ENCODE measurements at regions not wholly inside any gene's neighbourhood (a gene's known extent, or its start where the extent isn't known, plus 50 kb on each side); places are given as distances from the start of the nearest gene placed in this dataset.

DNA sequence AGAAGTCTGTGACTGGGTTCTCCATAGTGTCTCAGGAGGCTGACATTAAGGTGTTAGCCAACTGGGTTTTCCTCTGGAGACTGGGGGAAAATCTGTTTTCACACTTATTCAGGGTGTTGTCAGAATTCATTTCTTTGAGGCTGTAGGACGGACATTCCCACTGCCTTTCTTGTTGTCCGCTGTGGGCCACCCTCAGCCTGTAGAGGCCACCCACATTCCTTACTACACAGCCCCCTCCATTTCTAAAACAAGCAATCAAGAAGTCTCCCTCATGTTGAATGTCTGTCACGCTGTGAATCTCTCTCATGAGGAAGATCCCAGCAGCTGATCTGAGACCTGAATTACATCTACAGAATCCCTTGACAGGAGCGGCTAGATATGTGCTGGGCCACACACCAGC, 295.5 kb upstream of the RUNX1 start:
- no peak for DNase-seq (ENCODE audit: low read depth in 2 of 2)

DNA sequence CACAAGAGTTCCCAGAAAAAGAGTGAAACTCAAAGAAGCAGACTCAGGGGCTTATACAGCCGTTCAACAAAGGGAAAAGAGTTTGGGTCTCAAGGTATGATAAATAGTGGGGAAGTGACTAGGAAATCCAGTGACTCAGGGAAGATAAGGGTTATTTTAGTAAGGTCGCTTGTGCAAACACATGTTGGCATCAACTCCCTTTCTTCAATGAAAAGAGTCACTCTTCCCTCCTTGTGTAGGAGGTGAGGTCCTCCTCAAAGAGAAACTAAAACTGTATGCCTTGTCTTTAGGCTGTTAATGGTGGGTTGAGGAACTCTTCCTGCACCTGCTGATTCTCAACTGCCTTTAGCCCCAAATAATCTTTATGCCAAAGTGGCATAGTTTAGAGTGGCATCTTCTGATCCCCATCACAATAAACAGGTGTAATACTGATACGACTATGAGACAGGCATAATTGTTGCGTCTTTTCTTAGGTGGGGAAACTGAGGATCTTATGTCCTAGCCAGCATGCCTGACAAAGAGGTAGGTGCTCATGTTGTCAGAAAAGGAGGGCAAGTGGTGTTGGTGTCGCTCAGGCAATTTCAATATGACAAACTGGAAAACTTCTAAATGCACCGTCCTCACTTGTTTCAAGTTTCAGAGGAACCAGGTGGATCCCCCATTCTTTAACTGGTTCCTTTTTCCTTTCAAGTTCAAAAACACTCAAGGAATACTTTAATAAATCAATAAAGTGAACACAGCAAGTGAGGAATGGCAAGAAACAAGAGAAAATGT, 294.1 kb upstream of the RUNX1 start:
- no peak for DNase-seq (ENCODE audit: low read depth in 2 of 2)

DNA sequence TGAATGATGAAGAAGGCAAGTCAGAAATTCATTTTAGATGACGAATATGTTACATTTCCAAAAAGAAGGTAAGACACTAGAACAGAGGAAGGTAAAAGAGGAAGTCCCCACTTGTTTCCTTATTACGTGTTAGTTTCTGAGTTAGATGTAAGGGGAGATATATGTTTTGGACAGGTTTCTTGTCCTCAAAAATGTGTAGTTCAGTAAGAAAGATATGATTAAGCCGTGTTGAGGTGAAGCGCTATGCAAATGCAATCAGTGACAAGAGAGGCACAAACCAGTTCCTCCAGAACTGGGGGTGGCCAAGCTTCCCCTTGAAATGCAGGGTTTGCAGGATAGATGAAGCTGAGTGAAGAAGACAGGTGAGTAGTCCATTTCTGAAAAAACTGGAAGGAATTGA, 293.3 kb upstream of the RUNX1 start:
- no peak for DNase-seq (ENCODE audit: low read depth in 2 of 2)

DNA sequence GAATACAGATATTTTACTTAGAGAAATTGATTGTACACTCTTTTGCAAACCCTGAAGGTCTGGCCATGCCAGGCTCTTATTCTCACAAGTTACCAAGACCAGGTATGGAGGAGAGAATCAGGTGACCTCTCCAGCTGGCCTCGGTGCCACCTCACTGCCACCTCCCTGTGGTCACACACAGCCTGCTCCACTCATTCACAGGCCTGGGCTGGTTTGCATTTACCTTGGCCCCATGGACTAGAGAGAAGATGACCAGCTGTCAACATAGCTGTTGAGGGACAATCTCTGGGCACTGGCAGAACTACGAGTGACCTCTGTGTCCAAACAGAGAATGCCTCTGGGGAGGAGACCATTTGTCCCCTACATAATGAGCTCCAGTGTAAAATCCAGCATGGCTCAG, 291.2 kb upstream of the RUNX1 start:
- no peak for DNase-seq (ENCODE audit: low read depth in 2 of 2)

DNA sequence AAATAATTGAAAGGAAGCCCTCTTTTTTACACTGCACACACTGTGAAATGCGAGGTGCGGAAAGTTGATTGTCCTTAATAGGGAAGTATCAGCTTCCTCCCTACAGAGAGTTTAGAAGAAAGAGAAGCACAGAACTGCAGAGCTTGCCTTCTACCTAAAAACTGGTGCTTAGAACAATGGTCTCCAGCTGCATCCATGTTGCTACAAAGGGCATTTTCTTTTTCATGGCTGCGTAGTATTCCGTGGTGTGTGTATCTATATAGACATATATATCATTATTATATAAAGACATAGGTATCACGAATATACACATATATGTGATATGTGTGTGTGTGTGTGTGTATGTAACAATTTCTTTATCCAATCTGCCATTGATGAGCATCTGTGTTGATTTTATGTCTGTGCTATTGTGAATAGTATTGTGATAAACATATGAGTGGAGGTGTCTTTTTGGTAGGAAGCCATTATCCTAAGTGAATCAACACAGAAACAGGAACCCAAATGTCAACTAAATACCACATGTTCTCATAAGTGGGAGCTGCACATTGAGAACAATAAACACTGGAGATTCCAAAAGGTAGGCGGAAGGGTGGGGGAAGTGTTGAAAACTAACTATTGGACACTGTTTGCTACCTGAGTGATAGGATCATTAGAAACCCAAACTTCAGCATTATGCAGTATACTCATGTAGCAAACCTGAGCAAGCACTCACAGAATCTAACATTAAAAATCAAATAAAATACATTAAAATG, 290.0 kb upstream of the RUNX1 start:
- DNase-seq (ENCODE audit: low read depth in 2 of 2): no peak

DNA sequence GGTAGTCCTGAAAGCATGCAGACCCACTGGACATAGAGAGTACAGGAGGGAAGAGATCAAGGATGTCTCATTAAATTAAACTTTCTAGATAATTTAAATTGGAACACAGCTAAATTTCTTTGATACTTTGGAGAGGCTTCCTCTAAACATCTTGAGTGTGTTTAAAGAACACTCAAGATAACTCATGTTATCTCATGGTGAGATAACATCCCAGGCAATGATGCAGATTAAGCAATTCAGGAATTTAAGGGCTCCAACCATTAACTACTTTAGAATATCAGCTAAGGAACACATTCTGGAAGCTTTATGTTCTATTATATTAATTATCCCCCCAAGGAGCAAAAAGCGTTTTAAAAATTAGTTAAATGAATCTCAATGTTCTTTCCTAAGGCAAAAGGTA, 289.2 kb upstream of the RUNX1 start:
- DNase-seq (ENCODE audit: low read depth in 2 of 2): no peak

DNA sequence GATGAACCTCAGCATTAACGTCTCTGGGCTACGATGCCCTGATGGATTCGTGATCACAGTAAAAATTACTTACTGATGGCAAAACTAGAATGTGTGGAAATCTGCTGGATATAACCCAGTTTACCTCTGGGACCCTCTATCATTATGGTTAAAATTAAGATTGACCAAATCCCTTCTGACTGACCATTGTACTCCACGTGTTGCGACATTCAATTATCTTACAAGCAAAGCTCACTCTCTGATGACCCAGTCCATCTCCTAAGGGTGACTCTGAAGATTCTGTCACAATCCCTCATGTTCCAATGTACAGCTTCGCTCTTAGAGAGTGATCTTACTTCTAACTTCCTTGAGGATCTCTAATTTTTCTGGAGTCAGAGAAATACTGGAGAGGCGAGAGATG, 288.5 kb upstream of the RUNX1 start:
- DNase-seq (ENCODE audit: low read depth in 2 of 2): no peak

DNA sequence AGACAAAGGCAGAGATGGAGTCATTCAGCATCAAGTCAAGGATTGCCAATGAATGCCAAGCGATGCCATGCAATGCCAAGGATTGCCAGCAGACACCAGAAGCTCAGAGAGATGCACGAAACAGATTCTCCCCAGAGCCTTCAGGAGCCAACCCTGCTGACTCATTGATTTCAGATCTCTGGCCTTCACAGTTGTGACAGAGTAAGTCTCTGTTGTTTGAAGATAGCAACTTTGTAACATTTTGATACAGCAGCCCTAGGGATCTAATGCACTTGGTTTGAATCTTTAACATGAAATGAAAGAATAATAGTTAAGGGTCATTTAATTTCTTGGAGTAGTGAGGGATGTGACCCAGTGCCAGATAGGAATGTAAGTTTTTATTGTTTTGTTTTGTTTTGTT, 287.4 kb upstream of the RUNX1 start:
- DNase-seq (ENCODE audit: low read depth in 2 of 2): no peak

DNA sequence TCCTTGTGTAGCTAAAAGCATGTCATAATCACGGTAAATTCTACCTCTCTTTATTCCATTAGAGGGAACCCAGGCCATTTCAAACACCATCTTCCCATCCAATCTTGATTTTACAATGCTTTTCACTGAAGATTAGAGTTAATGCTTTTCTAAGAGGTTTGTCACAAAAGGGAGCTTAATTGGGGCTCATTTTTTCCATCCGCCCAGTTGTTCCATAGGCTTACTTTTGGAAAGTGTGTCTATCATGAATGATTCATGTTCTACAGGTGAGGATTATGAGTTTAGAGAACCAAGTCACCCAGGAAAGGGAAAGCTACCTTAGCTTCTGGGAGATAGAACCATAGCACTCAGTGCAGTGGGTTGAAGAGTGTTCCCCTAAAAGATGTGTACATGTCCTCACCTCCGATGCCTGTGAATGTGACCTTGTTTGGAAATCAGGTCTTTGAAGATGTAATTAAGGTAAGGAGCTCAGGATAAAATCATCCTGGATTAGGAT, 286.9 kb upstream of the RUNX1 start:
- DNase-seq (ENCODE audit: low read depth in 2 of 2): no peak

DNA sequence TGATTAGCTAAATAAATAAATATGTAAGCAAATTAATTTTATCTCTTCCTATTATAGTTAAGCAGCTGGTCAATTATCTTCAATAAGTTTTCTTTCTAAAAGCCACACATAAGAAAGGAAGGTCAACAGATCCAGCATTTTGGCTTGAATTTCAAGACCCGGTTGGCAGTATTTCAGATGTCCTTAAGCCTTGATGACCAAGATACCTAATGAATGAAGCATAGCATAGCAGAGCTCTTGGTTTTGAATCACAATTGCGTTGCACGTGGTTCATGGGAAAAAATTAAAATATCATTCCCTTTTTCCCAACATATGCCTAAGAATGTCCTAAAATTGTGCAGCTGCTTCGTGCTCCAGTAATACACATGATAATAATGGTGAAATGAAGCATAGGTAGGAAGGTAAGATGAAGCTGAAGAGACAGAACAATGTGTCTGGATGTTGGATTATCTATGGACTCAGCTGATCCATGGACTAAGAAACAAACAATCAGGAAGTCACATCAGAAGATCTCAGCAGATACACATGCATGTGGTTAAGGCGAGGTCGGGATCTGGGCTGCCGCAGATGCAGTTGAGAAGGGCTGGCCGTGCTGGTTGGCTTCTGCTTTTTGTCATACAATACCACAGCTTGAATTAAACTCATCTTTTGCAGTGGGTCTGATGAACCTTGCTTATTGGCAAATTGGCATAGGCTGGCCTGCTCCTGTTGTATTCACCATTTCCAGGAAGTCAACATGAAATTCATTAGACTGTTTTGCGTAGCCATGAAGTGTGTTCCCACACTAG, 284.9 kb upstream of the RUNX1 start:
- DNase-seq (ENCODE audit: low read depth in 2 of 2): no peak

DNA sequence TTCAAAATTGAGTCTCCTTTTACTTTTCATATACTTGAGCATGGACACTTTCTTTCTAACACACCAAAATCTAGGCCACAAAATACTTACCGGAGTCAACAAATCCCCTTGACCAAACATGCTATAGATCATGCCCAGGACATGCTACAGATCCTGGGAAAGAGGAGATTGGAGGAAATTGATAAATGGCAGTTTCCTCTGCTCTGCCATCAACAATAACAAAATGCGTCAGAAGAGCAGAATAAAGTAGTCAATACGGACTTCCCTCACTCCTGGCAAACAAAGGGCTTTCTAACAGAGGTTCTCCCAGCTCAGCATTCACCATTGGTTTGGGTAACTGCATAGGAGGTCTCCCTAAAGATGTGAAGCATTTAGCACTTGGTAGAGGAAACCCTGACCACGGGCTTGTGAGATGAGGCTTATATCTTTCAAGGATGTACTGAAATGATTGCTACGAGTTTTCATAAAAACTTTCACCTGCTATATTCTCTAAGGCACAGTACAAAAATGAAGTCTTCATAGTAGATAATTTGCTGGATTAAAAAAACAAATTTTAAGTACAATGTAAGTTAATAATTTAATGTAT, 283.8 kb upstream of the RUNX1 start:
- DNase-seq (ENCODE audit: low read depth in 2 of 2): no peak

DNA sequence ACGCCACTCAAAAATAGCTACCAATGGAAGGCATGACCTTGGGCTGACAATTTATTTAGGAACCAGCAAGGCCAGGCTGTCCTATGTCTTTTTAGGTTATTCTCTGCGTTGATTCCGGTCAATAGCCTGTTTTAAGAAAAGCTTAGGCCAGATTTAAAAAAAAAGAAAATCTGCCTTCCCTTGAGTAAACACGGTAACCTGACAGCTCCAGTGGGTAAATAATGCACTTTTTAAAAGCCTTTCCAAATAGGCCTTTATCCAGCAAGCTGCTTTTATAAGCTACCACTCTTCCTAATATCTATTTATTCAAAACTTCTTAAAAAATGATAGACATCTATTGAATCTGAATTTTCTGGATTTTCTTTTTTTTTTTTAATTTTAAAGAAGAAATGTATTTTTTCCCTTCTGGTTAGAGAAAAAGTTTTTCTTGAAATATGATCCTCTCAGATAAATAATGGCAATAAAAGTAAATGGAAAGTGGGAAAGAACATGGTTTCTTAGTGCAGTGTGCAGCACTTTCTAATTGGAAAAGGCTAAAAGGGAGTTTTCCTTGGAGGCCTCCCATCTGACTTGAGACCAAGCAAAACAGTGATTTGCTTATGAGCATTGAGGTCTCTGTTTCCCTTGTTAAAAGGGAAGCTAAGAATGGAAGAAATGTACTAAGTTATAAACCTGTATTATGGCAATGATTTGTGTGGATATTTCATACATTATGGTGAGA, 281.0 kb upstream of the RUNX1 start:
- no peak for DNase-seq (ENCODE audit: low read depth in 2 of 2)

DNA sequence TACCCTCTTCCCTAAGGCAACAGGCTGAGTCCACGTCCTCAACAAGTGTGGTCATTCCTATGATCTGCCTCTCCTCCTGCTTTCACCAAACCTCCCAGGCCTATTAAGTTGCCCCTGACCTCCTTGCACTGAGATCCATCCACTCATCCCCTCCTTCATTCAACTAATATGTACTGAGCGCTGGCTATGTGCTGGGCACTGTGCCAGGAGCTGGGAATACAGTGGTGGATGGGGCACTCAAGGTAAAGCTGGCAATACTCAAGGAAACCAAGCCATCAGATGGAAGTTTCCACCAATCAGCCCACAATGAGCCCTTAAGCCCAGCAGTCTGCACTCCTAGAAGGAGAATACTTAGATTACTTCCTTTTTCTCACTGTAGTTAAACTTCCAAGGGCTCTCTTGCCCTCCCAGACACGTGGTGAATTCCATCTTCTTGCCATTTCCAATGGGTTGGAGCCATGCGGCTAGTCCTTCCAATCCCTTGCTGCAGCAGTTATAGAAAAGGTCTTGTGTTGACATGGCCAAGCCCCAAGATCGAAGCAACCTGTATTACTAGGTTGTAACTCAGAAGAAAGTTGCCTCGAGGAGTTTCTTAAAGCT, 279.9 kb upstream of the RUNX1 start:
- no peak for DNase-seq (ENCODE audit: low read depth in 2 of 2)

DNA sequence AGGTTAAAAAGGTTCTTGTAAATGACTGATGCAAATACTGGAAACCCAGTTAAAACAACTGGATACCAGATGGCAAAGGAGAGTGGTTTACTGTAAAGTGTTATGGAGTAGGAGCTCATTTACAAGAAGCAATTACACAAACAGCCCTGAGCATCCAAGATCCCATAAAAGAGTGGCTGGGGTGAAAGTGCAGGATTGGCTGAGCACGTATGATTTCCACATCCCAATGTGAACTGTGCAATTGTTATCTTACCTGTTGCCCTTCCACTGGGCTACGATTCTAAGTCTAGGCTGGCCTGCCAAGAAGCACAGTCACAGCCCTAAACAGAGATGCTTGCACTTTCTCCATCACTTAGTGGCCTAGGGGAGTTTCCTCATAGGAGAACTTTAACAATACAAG, 277.6 kb upstream of the RUNX1 start:
- no peak for DNase-seq (ENCODE audit: low read depth in 2 of 2)

DNA sequence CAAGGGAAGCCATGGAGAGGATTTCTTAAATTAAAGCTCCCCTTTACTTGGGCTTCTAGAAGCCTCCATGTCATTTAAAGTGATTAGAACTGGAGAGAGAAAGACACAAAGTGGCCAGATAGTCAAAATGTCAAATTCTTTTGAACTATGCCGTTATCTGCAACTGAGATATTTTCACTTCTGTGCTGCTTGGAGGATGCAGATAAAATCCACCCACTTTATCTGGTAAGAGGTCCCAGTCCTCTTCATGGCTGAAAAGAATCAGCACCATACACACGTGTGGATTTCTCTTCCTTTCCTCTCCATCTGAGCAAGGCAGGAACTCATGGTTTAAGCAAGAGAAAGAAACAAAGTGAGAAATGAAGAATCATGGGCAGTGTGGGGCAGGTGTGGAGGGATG, 276.9 kb upstream of the RUNX1 start:
- no peak for DNase-seq (ENCODE audit: low read depth in 2 of 2)

DNA sequence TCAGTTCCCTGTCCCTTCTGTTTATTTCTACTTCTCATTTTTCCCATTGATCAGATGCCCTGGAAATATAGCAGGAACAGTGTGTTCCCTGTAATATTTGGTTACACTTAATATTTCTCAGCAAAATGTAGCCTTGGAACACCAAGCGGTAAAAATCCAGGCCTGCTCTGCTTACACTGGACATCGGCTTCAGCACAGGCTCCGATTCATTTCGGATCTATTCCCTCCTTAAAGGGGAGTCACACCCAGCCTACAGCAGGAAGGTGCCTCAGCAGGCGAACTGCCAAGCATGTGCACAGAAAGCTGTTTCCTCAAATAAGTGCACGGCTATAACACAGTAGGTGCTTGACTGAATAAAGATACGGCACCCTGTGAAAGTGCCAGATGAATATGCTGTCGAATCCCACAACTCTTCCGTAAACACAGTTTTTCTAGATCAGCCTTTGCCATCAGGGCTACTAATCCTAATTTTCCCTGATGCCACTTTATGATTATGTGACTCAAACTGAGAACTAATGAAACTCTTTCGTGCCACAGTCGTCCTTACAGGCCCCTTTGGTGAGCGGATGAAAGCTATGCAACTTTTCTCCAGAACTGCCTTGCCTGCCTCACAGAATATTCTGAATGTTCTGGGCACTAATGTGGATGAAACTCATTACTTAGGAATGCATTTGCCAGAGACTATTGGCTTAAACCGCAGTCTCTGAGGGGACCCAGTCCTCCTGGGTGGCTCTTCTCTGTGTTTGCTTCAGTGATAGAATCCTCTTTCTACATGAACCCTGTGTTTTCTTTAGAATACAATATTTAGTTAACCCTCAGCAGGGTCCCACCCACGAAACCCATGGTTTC, 275.5 kb upstream of the RUNX1 start:
- no peak for DNase-seq (ENCODE audit: low read depth in 2 of 2)

DNA sequence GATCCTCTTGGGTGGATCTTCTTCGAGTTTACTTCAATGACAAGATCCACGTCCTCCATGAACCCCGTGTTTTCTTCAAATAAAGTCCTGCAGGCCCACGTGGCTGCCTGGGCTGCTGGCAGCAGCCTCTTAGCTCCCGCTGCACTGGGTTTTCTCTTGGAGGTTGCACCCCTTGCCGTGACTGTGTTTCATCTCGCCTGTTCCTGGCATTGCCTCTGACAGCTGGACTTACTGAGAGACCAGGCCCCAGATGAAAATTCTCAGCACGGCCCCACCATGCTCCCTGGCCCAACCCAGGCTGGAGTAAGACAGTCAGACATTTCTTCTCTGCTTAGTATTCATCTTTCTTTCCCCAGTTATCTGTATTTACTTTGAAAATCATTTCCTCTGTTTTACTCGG, 274.8 kb upstream of the RUNX1 start:
- no peak for DNase-seq (ENCODE audit: low read depth in 2 of 2)

DNA sequence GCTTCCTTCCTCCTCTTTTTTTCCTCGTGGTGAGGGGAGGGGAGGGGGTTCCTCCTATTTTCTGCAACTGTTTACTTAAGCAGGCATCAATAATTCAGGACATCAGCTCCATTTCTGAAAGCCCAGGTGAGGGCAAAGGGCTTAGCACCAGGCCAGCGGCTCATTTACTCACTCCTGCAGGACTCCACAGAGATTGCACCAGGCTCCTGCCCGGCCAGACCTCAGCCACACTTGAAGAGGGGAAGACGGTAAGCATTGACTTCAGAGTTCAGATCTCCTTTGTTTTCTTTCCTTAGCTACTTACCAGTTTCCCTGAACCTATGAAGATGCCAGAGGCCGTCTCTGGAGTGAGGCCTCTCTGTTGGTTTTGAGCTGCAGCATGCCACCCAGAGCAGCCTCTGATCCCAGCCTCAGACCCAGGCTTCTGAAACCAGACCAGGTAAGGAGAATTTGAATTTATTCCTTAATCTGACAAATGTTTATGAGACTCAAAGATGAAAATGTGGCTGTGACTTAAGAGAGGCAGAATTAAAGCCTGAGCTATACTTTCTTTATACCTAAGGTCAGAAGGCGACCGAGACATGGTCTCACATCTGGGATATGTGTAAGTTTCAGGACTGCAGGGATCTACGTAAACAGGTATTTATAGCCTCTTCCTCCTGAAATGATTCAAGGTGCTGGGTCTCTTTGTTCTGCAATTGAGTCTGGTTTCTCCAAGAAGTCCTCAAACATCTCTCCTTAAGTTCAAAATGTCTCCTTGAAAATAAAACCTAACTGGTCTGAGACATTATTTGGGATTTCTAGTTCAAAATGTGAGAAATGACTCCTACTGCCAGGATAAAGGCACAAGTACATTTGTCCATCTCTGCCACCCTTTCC, 272.5 kb upstream of the RUNX1 start:
- no peak for DNase-seq (ENCODE audit: low read depth in 2 of 2)

DNA sequence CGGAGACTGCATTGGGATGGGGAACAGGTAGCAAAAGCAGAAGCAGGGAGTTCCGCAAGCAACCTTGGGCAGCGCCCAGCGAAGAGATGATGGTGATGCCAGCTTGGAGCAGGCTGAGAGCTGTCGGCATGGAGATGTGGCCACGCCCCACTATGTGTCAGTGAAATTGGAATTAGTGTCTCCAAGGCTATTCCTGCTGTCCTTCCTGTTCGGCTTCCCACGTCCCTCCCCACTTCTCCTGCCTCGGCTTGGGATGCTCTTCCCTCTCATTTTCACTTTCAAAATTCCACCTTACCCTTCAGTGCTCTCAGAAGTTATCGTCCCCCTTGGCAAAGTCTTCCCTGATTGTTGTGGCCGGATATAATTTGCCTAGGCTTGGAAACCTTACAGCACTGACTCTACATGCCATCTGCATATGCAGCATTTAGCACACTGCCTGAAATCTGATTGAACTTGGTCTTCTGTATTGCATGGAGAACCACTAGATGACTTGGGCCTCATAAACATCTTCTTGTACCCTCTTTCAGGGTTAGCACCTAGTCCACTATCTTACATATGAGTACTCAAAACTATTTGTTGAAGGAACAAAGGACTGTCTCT, 270.7 kb upstream of the RUNX1 start:
- no peak for DNase-seq (ENCODE audit: low read depth in 2 of 2)

Measured in stimulated activated CD8-positive, alpha-beta memory T cell treated with anti-CD3 and anti-CD28 coated beads, Interleukin-2, amount 100 ng/mL, for 1 hour (primary cell).